ENCODE measurements at regions not wholly inside any gene's neighbourhood (a gene's known extent, or its start where the extent isn't known, plus 50 kb on each side); places are given as distances from the start of the nearest gene placed in this dataset.

DNA sequence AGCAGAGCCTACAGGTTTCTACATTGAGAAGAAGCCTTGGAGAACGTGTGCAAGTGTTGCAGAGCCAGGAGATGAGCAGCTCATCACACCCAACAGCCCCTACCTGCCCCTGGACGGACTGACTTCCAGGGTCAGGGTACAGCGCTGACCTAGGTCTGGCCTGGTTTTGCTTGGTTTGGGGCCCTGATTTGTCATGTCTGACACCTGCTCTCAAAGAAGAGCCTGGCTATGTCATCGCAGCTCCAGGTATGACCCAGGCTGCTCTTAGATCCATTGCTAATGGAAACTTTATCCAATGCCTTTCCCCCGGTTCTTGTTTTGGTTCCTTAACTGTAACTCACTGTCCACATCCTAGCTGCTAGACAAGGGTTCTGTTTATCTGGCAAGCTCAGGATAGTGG is 149.5 kb downstream of the CXCL12 start:
- TF ChIP-seq, protein P1, sequence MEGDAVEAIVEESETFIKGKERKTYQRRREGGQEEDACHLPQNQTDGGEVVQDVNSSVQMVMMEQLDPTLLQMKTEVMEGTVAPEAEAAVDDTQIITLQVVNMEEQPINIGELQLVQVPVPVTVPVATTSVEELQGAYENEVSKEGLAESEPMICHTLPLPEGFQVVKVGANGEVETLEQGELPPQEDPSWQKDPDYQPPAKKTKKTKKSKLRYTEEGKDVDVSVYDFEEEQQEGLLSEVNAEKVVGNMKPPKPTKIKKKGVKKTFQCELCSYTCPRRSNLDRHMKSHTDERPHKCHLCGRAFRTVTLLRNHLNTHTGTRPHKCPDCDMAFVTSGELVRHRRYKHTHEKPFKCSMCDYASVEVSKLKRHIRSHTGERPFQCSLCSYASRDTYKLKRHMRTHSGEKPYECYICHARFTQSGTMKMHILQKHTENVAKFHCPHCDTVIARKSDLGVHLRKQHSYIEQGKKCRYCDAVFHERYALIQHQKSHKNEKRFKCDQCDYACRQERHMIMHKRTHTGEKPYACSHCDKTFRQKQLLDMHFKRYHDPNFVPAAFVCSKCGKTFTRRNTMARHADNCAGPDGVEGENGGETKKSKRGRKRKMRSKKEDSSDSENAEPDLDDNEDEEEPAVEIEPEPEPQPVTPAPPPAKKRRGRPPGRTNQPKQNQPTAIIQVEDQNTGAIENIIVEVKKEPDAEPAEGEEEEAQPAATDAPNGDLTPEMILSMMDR (IDR thresholded peaks at IDR 0.05; ENCODE audit: low read length), result no peak
- TF ChIP-seq EZH2 (optimal IDR thresholded peaks at IDR 0.05; ENCODE audit: low read depth, low read length) (no peak), EZH2phosphoT487 (IDR thresholded peaks at IDR 0.05; ENCODE audit: low read length) (no peak)
